GM18861 (cell line): ENCODE measurements at regions not wholly inside any gene's neighbourhood (a gene's known extent, or its start where the extent isn't known, plus 50 kb on each side); places are given as distances from the start of the nearest gene placed in this dataset.

Source experiments
- ATAC-seq: cut with Tn5 transposase; IDR thresholded peaks from one replicate; pipeline ENCODE4 v1.9.1; 2021; ENCODE audit not compliant: unreplicated experiment

GRCh38 chr5:121795511-121795910 lies 56.2 kb upstream of the FTMT start:
- ATAC-seq = no peak

DNA sequence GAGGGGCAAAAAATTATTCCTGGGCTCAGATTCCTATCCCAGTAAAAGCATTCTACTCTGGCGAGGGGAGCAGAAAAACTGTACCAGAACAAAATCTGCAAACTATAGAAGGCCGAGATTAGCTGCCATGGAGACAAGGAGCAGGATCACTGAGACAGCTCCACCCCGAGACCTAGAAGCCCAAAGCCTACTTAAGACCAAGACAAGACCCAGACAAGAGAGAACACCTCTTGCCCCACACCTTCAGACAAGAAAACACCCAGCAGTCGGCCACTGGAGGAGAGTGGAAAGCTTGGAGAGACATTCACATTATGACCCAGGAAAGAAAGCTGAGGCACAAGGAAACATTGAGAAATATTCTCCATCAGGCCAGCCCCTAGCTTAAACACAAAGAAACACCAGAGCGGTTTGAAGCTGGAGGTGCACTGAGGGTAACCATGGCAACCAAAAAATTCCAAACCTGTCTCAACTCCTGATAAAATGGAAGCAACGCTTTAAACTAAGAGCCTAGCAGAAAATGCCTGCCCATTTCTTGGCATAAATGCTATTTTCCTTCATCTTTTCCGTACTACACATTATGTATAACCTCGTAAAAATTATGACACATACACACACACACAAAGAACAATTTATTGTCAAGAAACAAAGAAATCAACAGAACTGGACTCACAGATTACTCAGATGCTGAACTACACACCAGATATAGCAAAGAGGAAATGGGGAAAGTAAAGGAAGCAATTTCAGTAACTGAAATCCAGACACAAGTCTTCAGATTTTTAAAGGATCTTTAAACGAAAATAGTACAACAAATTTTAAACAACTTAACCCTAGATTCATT lies 53.8 kb upstream of the FTMT start:
- ATAC-seq = no peak
